Spleen (tissue), 7 donors: ENCODE measurements at regions not wholly inside any gene's neighbourhood (a gene's known extent, or its start where the extent isn't known, plus 50 kb on each side); places are given as distances from the start of the nearest gene placed in this dataset.

Source experiments
- POLR2A ChIP-seq, 3 donors: fragments of 450-650 bp; IDR thresholded peaks; one replicate each; pipeline ENCODE4 v1.5.1; 2017; ENCODE audit warnings: antibody characterized with exemption in 3 of 3, mild to moderate bottlenecking in 1 of 3
- POLR2AphosphoS5 ChIP-seq, 3 donors: sonication (generic); formaldehyde crosslinking; IDR thresholded peaks; one replicate each; pipeline ENCODE4 v1.5.1; 2017; ENCODE audit warnings: antibody characterized with exemption in 3 of 3
- TF ChIP-seq, protein P1 (sequence below), 11 experiments: fragments of 200-600 bp in 7 of 11; fragments of 450-650 bp in 4 of 11; sonication (generic) in 4 of 11; IDR thresholded peaks in 8 of 11; conservative IDR thresholded peaks in 3 of 11; 1 replicate in 7 of 11; 2 replicates in 4 of 11; pipeline versions ENCODE4 v1.4.0 to v1.8.0; 2016 to 2021; ENCODE audit warnings: antibody characterized with exemption in 11 of 11, inconsistent platforms in 4 of 11, mild to moderate bottlenecking in 1 of 11
- donor health status: DM: no; HTN: no; CAD: no; lungs with moderate emphysema.
- donor health status: DM: no; HTN: no; CAD: no.
- donor health status: DM: no; HTN: no; CAD: no.

DNA sequence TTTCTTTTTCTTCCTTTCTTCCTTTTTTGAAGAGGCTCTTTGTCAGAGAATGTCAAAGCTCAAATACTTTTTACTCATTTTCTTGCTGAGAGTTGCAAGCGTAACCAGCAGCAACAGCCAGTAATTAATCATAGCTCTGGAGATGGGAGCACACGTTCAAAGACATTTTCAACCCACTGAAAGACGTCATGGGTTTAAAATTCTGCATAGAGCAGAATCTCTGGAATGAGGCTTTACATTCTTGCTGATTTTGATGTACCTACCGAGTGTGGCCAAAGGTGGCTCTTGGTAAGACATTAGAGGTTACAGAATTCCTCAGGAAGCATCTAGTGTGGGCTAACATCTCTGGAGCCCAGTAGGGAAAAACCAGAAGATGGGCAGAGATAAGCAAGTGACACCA, 292.5 kb downstream of the MTX2 start:
- TF ChIP-seq, protein P1, sequence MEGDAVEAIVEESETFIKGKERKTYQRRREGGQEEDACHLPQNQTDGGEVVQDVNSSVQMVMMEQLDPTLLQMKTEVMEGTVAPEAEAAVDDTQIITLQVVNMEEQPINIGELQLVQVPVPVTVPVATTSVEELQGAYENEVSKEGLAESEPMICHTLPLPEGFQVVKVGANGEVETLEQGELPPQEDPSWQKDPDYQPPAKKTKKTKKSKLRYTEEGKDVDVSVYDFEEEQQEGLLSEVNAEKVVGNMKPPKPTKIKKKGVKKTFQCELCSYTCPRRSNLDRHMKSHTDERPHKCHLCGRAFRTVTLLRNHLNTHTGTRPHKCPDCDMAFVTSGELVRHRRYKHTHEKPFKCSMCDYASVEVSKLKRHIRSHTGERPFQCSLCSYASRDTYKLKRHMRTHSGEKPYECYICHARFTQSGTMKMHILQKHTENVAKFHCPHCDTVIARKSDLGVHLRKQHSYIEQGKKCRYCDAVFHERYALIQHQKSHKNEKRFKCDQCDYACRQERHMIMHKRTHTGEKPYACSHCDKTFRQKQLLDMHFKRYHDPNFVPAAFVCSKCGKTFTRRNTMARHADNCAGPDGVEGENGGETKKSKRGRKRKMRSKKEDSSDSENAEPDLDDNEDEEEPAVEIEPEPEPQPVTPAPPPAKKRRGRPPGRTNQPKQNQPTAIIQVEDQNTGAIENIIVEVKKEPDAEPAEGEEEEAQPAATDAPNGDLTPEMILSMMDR (IDR thresholded peaks at IDR 0.05 in 8 of 11, conservative IDR thresholded peaks at IDR 0.05 in 3 of 11): no peak
- TF ChIP-seq POLR2A (IDR thresholded peaks at IDR 0.05) (no peak), POLR2AphosphoS5 (IDR thresholded peaks at IDR 0.05) (no peak)
